ENCODE measurements at regions not wholly inside any gene's neighbourhood (a gene's known extent, or its start where the extent isn't known, plus 50 kb on each side); places are given as distances from the start of the nearest gene placed in this dataset.
"Not testable (repeated sequence)": the region's sequence is repeated elsewhere in the genome, so short reads cannot be mapped to it uniquely, and the experiment has no call there.

DNA sequence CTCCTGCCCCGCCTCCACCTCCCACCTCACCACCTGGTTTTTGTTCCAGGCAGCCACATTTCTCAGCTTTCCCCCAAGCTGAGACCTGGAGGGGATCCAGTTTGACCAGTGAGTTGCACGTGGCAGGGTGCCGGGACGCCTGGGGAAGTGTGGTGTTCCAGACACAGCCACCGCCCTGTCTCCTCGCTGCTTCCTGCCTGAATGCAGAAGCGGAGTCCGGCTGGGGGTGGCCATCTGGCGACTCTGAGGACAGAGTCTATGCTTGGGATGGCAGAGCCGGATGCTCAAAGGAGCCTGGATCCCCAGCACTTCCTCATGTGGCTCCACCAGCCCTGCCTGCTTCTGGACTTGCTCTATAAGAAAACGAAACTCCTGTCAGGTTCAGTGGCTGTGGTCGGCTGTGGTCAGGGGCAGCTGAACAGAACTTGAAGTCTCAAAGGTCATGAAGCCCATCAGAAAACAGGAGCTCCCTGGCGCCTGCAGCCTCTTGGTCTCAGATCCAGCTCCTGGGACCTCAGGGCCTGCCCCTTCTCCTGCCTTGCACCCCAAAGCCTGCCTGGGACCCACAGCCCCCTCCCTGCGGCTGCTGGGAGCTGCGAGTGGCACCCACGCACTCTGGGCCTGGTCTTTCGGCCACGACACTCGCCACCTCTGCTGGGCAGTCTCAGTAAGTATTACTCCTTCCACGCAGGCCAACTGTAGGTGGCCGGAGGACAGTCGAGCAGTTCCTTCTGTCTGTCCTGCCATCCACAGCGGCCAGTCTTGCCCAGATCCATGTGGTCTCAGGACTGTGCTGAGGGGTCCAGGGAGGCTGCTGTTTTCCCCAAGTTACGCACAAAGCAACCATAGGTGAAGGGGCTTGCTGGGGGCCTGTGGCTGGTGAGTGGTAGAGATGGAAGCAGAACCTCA is 112.8 kb upstream of the MEF2A start:
- DNase-seq (ENCODE audit: low spot score in 2 of 2) (no peak), ATAC-seq (no peak)
- H3K4me3 Mint-ChIP-seq = no peak overlapping the region
- H3K36me3 Mint-ChIP-seq = no peaks in the 10 kb centered on the region
- peaks cover 4% of the 10 kb centered on the region for H3K9me3 Mint-ChIP-seq
- peaks cover 27% of the 10 kb centered on the region for H3K4me1 Mint-ChIP-seq
- no peak overlapping the region for H3K27ac Mint-ChIP-seq

DNA sequence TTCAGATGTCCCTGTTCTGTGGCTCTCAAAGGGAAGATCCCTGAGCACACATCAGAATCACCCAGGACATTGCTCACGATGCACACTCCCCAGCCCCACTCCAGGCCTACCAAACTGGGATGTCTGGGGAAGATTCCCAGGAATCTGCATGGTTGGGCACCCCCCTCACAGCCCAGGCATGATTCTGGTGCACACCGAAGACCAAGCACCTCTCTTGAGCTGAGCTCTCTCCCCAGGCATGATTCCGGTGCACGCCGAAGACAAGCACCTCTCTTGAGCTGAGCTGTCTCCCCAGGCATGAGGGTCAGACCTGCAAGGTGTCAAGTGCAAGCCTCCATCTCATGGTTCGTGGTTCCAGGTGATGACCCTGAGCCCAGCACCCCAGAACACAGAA is 112.2 kb upstream of the MEF2A start:
- no peak overlapping the region for H3K27ac Mint-ChIP-seq

DNA sequence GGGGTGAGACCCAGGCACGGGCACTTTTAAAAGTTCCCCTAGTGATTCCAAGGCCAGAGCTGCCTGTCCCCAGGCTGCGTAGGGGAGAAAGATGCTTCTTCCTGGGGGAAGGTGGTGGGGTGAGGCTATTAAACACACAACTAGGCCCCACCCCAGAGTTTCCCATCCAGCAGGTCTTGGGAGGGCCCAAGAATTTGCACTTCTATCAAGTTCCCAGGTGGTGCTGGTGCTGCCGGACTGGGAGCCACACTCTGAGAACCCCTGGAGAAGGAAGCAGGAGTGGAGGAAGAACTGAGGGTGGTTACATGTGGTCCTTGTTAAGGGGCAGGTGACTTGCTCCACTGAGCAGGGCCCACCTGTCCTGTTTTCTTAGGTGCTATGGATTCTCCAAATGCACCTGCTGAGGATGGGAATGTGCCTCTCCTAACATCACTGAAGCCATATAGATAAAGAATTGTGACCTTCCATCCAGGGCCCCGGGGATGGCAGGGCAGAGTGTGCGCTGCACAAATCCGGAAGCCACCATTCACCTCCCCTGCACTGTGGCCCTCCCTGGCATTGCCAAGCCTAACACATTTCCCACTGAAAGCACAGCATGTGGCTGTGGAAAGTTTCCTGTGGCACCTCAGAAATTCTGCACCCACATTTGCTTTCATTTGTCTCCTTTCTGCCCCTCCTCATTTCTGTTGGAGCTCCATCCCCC is 111.5 kb upstream of the MEF2A start:
- H3K9me3 Mint-ChIP-seq = peaks cover 4% of the 10 kb centered on the region
- ATAC-seq = no peak
- DNase-seq (ENCODE audit: low spot score in 2 of 2) = no peak
- no peak overlapping the region for H3K27ac Mint-ChIP-seq
- H3K36me3 Mint-ChIP-seq = no peaks in the 10 kb centered on the region
- peaks cover 26% of the 10 kb centered on the region for H3K4me1 Mint-ChIP-seq
- H3K4me3 Mint-ChIP-seq = no peak overlapping the region

More for the DNA sequence above, 112.2 kb upstream of the MEF2A start:
- Mint-ChIP-seq H3K4me1 (peaks cover 27% of the 10 kb centered on the region), H3K4me3 (no peak overlapping the region), H3K36me3 (no peaks in the 10 kb centered on the region), H3K9me3 (peaks cover 4% of the 10 kb centered on the region)
- ATAC-seq (no peak), DNase-seq (ENCODE audit: low spot score in 2 of 2) (no peak)

DNA sequence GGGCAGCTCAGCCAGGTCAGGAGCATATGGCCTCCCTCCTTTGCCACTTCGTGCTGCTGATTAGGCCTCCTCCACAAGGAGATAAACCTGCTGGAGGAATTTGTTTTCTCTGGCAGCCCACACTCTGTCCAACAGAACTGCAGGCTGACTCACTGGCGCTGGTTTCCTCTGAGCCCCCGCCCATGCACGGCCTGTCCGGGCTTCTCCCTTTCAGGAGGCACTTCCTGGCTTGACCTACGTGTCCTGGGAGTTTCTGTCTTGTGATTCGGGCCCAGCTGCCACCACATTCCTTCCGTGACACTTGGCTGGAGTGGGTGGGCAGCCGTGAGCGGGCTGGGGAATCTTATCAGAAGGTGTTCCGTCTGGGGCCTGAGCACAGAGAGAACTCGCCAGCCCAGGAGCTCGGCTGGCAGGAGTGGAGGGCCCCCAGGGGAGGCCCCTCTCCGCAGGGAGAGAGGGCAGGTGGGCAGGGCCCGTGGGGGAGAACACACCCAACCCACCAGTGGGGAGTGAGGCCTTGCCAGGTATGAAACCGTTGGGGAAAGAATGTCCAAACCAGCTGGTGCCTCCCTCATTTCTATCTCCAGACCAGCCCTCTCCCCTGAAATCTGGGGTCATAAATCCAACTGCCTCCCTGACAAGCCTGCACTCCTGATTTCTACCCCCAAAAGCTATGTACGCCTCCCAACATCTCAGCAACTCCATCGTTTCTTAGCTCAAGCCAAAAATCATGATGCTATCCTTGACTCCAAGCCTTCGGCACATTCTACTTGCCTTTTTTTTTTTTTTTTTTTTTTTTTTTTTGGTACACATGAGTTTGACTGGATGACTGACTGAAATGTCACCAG is 110.6 kb upstream of the MEF2A start:
- Mint-ChIP-seq H3K9me3 (peaks cover 4% of the 10 kb centered on the region), H3K4me3 (no peak overlapping the region), H3K27ac (no peak overlapping the region), H3K4me1 (peaks cover 19% of the 10 kb centered on the region), H3K36me3 (no peaks in the 10 kb centered on the region)
- no peak for ATAC-seq
- no peak for DNase-seq (ENCODE audit: low spot score in 2 of 2)

DNA sequence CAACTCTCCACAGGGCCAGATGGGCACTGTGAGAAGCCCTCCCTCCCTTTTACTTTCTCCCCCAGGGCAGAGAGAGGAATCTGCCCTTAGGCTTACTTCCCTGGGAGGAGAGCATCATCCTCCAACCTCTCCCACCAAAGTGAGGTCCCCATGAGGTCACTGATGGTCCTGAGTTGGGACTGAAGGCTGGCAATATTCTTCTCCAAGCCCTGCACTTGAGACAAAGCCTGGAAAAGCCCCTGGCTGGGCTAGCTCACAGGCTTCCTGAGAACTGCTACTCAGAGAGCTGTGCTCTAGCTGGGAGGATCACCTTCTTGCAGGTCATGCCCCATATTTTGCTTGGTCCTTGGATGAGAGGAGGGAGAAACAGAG is 110.0 kb upstream of the MEF2A start:
- no peak for ATAC-seq
- DNase-seq (ENCODE audit: low spot score in 2 of 2) = no peak
- no peak overlapping the region for H3K4me3 Mint-ChIP-seq
- no peak overlapping the region for H3K27ac Mint-ChIP-seq
- H3K36me3 Mint-ChIP-seq = no peaks in the 10 kb centered on the region
- peaks cover 4% of the 10 kb centered on the region for H3K9me3 Mint-ChIP-seq
- H3K4me1 Mint-ChIP-seq = peaks cover 13% of the 10 kb centered on the region

DNA sequence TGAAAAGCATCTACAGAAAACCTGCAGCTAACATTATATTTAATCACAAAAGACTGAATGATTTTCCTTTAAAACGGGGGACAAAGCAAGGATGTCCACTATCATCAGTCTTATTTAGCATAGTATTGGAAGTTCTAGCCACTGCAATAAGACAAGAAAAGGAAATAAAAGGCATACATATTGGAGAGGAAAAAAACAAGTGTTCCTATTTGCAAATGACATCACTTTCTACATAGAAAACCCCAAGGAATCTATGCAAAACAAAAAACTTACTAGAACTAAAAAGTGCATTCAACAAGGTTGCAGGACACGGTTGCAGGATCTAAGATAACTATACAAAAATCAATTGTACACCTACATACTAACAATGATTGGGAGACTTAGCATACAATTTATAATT is 101.6 kb upstream of the MEF2A start:
- Mint-ChIP-seq H3K4me1 (no peaks in the 10 kb centered on the region), H3K27ac (no peak overlapping the region), H3K4me3 (no peak overlapping the region), H3K9me3 (peaks cover 20% of the 10 kb centered on the region), H3K36me3 (no peaks in the 10 kb centered on the region)
- ATAC-seq = no peak
- DNase-seq (ENCODE audit: low spot score in 2 of 2) = no peak

DNA sequence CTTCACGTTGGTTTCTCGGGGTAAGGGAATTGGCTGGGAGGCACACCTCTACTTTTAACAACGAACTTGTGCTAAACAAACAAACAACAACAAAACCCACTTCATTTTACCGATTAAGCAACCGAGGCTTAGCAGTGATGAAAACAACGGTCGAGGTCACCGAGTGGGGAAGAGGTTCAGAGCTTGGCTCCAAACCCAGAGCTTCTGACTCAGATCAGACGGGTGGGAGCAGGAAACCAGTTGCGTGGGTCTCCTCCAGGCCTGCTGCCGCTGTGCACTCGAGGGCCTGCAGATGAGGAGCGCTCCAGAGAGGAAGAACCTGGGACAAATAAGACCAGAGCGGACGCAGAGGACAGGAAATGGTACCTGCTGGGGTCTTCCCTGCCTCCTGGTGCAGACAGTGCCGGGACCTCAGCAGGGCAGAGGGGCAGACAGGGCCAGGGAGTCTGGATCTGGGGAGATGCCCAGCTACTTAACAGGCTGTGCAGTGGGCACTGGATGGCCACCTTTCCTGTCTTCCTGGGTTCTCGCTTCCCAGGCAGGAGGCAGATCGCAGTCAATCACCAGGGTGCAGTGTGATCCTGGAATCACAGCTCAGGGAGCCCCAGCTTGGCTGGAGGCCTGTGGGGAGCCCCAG is 99.0 kb upstream of the MEF2A start:
- DNase-seq (ENCODE audit: low spot score in 2 of 2) = no peak

DNA sequence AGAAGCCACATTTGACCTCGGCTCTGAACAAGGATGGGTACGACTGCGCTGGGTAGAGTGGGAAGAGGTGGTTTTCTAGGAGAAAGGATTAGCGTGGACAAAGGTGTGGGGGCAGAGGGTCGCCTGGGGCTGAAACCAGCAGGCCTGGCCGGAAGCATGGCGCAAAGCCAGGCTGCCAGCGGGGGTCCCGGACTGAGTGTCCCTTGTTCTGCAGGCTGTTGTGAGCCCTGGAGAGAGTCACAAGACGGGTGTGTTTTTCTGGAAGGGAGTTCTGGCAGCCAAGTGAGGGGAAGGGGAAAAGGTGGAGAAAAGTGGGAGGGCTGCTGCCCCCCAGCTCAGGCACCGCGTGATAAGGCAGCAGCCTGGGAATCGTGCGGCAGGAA is 98.5 kb upstream of the MEF2A start:
- Mint-ChIP-seq H3K4me1 (no peaks in the 10 kb centered on the region), H3K36me3 (no peaks in the 10 kb centered on the region), H3K4me3 (no peak overlapping the region), H3K9me3 (peaks cover 18% of the 10 kb centered on the region), H3K27ac (no peak overlapping the region)
- no peak for DNase-seq (ENCODE audit: low spot score in 2 of 2)
- peak; percentile 31 for ATAC-seq

More for the DNA sequence above, 99.0 kb upstream of the MEF2A start:
- Mint-ChIP-seq H3K27ac (no peak overlapping the region), H3K9me3 (peaks cover 20% of the 10 kb centered on the region), H3K4me1 (no peaks in the 10 kb centered on the region), H3K36me3 (no peaks in the 10 kb centered on the region), H3K4me3 (no peak overlapping the region)
- peak; percentile 16 for ATAC-seq

DNA sequence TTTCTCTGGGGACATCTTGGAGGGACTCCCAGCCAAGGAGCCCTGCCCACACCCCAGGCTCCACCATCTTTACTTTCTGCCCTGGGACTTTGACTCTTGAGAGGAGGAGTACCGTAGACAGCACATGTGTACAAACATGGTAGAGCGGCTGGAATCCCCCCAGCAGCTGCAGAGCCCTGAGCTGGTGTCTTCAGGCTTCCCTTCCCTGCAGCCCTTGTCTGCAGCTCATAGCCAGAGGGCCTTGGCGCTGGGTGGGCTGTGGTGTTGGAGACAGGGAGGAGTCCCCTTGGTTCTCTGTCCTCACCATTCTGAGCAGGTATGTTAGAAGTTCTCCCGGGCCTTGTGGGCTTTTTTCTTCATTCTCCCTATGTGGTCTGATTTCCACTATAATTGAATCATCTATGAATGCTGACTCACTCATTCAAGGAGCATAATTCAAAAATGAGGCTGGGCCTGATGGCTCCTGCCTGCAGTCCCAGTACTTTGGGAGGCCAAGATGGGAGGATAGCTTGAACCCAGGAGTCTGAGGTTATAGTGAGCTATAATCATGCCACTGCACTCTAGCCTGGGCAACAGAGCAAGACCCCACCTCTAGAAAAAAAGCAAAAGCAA is 97.8 kb upstream of the MEF2A start:
- ATAC-seq (peak; percentile 21), DNase-seq (ENCODE audit: low spot score in 2 of 2) (no peak)
- Mint-ChIP-seq H3K4me1 (no peaks in the 10 kb centered on the region), H3K9me3 (peaks cover 12% of the 10 kb centered on the region), H3K4me3 (no peak overlapping the region), H3K36me3 (no peaks in the 10 kb centered on the region), H3K27ac (no peak overlapping the region)

DNA sequence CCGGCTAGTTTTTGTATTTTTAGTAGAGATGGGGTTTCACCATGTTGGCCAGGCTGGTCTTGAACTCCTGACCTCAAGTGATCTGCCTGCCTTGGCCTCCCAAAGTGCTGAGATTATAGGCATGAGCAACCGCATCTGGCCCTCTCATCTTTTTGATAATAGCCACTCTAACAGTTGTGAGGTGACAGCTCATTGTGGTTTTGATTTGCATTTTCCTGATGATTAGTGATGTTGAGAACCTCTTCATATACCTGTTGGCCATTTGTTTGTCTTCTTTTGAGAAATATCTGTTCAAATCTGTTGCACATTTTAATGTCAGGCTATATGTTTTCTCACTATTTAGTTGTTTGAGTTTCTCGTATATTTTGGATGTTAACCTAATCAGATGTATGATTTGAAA is 95.6 kb upstream of the MEF2A start:
- not testable (repeated sequence) for H3K36me3 Mint-ChIP-seq; H3K9me3 Mint-ChIP-seq; DNase-seq (ENCODE audit: low spot score in 2 of 2); H3K27ac Mint-ChIP-seq; H3K4me3 Mint-ChIP-seq; ATAC-seq; H3K4me1 Mint-ChIP-seq

DNA sequence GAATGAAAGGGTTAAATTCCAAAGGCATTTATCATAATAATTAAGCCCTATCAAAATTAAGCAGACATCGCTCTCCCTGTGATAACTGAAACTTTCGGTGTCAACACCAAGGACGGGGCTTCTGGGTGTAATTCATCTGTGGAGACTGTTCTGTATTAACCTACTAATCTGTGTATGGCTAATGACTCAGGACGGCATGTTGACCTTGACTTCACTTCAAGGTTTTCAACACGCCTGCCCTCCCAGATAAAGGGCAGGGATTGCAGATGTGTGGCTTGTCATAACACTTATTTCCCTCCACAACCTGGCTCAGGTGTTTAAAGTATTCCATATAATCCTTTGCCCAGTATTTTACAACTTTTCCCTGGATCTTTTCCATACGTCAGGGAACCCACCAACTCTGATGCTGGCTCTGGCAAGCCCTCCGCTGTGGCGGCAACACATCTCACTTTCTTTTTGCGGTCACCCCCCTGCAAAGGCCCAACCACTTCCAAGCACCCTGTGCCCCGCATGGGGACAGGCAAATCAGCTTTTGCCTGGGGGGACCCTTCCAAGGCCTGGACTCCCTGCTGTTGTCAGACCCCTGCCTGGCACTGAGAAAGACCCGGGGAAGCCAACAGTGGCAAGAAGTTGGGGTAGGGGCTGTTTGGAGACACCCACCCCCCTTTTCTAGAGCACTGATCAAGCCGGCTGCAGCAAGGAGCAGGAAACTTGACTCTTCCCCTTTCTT is 93.2 kb upstream of the MEF2A start:
- ATAC-seq = no peak
- Mint-ChIP-seq H3K9me3 (no peaks in the 10 kb centered on the region), H3K27ac (no peak overlapping the region), H3K4me1 (no peaks in the 10 kb centered on the region), H3K36me3 (no peaks in the 10 kb centered on the region), H3K4me3 (no peak overlapping the region)
- DNase-seq (ENCODE audit: low spot score in 2 of 2) = no peak

DNA sequence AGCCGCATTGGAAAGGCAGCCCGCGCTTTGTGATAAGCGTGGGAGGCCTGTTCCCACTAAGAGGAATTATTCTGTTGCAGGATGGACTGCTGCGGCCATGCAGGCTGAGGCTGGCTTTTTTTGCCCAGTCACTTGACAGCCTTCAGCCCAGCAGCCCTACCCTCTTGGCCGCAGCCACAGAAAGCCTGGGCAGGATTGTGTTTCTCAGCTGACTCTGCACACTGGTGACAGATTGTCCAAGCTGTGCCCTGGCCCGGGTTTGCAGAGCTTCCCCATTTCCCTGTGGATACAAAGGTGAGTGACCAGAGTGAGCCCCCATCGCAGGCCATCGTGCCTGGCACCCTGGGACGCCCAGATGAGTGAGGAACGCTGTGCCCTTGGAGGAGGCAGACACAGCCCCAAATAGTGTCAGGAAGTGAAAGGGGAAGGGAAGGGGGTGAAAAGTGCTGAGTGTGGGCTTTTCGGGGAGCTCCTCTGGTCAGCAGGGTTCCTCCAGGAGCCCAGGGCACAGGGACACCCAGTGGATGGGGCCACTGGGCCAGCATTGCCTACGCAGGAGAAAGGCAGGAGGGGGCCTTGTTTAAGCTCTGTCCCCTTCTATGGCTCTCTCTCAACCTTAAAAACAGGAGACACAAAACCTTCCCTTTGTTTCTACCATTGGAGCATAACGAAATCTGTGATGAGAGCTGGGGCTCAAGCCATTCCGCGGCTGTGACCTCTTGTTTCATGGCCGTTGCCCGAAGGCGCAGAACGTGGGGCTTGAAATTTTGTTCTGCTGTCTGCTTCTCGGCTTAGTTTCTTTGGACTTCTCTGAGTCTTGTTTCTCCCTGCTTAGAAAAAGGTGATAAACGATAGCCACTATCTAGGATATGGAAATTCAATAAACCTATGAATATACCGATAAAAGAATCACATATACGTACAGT is 91.5 kb upstream of the MEF2A start:
- H3K9me3 Mint-ChIP-seq = no peaks in the 10 kb centered on the region
- ATAC-seq = no peak
- no peak overlapping the region for H3K27ac Mint-ChIP-seq
- no peaks in the 10 kb centered on the region for H3K4me1 Mint-ChIP-seq
- DNase-seq (ENCODE audit: low spot score in 2 of 2) = no peak
- H3K36me3 Mint-ChIP-seq = no peaks in the 10 kb centered on the region
- H3K4me3 Mint-ChIP-seq = no peak overlapping the region

DNA sequence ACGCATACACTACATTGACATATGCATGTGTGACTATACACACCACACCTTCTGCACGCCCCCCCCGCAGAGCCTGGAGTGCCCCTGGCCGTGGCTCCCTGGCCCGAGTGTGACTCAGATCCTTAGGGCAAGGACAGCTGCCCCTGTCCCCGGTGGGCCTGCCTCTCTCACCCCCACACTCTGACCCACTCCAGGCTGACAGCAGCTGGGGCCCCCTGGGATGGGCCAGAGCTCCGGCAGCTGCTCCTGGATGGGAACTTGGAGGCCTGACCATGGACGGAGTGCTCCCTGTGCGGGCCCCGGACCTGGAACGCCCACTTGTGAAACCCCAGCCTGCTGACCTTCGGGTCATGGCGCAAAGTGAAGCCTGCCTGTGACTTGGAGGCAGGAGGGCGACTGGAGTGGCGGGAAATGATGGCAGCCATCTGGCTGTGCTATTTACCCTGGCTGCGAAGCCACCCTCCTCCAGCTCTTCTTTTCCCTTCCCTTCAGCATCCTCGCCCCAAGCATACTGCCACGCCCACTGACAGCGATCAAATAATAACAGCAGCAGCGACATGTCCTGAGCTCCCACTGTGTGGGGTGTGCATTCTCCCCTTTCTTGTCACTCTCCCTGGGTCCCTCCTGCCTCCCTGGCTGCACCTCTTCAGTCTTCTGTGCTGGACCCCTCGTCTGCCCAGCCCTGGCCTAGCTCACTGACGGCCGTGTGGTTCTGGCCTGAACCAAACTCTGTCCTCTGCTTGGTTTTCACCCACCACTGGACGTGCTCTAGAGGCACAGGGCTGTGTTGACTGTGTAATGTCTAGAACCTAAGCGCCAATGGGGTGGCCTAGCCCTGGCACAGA is 90.7 kb upstream of the MEF2A start:
- Mint-ChIP-seq H3K9me3 (no peaks in the 10 kb centered on the region), H3K36me3 (no peaks in the 10 kb centered on the region), H3K4me1 (no peaks in the 10 kb centered on the region), H3K4me3 (no peak overlapping the region), H3K27ac (no peak overlapping the region)
- no peak for ATAC-seq
- no peak for DNase-seq (ENCODE audit: low spot score in 2 of 2)

Data from stimulated activated effector memory CD8-positive, alpha-beta T cell treated with anti-CD3 and anti-CD28 coated beads, Interleukin-12 subunit alpha, Interleukin-12 subunit beta, amount 100 ng/mL, for 72 hours (primary cell).